ENCODE measurements at regions not wholly inside any gene's neighbourhood (a gene's known extent, or its start where the extent isn't known, plus 50 kb on each side); places are given as distances from the start of the nearest gene placed in this dataset.
A peak's percentile ranks its signal among the peaks of the same experiment; 100 is the strongest.

- no peak for TF ChIP-seq CTCF (conservative IDR thresholded peaks at IDR 0.05; ENCODE audit: low read depth, low read length)
- no peak for DNase-seq (ENCODE audit: low read depth)
- H3K4me3 ChIP-seq (ENCODE audit: low read length), result no peak overlapping the region
Measured at GRCh38 chr15:35911052-35911777, 365.2 kb upstream of the DPH6 start.

- no peak overlapping the region for H3K4me3 ChIP-seq (ENCODE audit: low read length)
- TF ChIP-seq CTCF (conservative IDR thresholded peaks at IDR 0.05; ENCODE audit: low read depth, low read length), result peak; percentile 50
- DNase-seq (ENCODE audit: low read depth), result no peak
Measured at GRCh38 chr15:35912196-35912595, 366.2 kb upstream of the DPH6 start.

GRCh38 chr15:35914573-35914972, 368.6 kb upstream of the DPH6 start:
- TF ChIP-seq CTCF (conservative IDR thresholded peaks at IDR 0.05; ENCODE audit: low read depth, low read length), result no peak
- H3K4me3 ChIP-seq (ENCODE audit: low read length), result no peak overlapping the region
- DNase-seq (ENCODE audit: low read depth), result no peak

GRCh38 chr15:35921046-35921445, 375.1 kb upstream of the DPH6 start:
- TF ChIP-seq CTCF (conservative IDR thresholded peaks at IDR 0.05; ENCODE audit: low read depth, low read length), result no peak

GRCh38 chr15:35925275-35926006, 379.5 kb upstream of the DPH6 start:
- TF ChIP-seq CTCF (conservative IDR thresholded peaks at IDR 0.05; ENCODE audit: low read depth, low read length), result no peak
- no peak for DNase-seq (ENCODE audit: low read depth)
- no peak overlapping the region for H3K4me3 ChIP-seq (ENCODE audit: low read length)

More at GRCh38 chr15:35921046-35921445, 375.1 kb upstream of the DPH6 start:
- DNase-seq (ENCODE audit: low read depth), result no peak
- H3K4me3 ChIP-seq (ENCODE audit: low read length), result no peak overlapping the region

GRCh38 chr15:35926007-35926380, 380.0 kb upstream of the DPH6 start:
- no peak for TF ChIP-seq CTCF (conservative IDR thresholded peaks at IDR 0.05; ENCODE audit: low read depth, low read length)
- no peak overlapping the region for H3K4me3 ChIP-seq (ENCODE audit: low read length)
- no peak for DNase-seq (ENCODE audit: low read depth)

GRCh38 chr15:35928847-35929246, 382.9 kb upstream of the DPH6 start:
- TF ChIP-seq CTCF (conservative IDR thresholded peaks at IDR 0.05; ENCODE audit: low read depth, low read length), result no peak
- no peak overlapping the region for H3K4me3 ChIP-seq (ENCODE audit: low read length)
- no peak for DNase-seq (ENCODE audit: low read depth)

Data from retinal pigment epithelial cell (primary cell).